H1 (cell line): ENCODE measurements at regions not wholly inside any gene's neighbourhood (a gene's known extent, or its start where the extent isn't known, plus 50 kb on each side); places are given as distances from the start of the nearest gene placed in this dataset.

Source experiments
- POU5F1 ChIP-seq: IDR thresholded peaks from 2 replicates; pipeline ENCODE4 v1.6.1; 2011; ENCODE audit warnings: low read depth, mild to moderate bottlenecking, low read length, moderate library complexity
- RBBP5 ChIP-seq: IDR thresholded peaks from 2 replicates; pipeline ENCODE4 v1.7.1; 2012; ENCODE audit warnings: low read depth, mild to moderate bottlenecking, inconsistent platforms, low read length, moderate library complexity, borderline replicate concordance
- TF ChIP-seq, protein P1 (sequence below): IDR thresholded peaks from 2 replicates; pipeline ENCODE4 v1.6.1; 2011; ENCODE audit warnings: low read depth, mild to moderate bottlenecking, low read length; ENCODE audit not compliant: insufficient read depth

DNA sequence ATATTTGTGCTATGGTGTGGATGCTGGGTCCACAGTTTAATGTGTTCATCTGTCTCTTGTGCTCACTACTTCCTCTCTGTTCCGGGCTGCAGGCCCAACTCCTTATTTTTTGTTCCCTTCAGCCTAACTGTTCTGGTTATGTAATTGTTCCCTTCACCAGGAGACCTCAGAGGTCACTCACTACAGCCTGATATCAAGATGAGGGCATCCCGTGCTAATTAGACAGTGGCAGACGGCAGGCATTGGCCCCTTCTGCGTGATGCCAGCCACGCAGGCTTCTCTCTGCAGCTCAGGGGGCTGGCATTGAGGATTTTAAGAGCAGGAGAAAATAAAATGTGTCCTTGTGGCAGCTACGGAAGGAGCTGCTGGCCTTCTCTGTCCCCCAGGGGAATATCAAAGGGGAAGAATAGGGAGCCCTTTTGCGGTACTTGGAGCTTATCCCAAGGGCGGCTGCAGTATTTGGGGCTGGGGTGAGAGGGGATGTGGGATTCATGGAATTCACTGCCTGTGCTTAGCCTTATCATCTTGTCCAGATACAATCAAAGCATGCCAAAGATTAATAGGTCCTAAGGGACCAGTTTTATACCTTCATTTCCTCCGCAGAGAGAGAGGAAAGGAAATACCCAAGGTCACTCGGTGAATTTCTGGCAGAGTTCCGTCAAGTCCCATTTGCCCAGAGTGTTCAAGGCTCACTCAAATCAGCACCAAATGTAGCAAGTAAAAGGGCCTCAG, 53.3 kb upstream of the TRIB2 start (continued):
- TF ChIP-seq, protein P1, sequence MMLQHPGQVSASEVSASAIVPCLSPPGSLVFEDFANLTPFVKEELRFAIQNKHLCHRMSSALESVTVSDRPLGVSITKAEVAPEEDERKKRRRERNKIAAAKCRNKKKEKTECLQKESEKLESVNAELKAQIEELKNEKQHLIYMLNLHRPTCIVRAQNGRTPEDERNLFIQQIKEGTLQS = no peak
- no peak for TF ChIP-seq RBBP5
- TF ChIP-seq POU5F1 = no peak
